ENCODE measurements at regions not wholly inside any gene's neighbourhood (a gene's known extent, or its start where the extent isn't known, plus 50 kb on each side); places are given as distances from the start of the nearest gene placed in this dataset.

DNA sequence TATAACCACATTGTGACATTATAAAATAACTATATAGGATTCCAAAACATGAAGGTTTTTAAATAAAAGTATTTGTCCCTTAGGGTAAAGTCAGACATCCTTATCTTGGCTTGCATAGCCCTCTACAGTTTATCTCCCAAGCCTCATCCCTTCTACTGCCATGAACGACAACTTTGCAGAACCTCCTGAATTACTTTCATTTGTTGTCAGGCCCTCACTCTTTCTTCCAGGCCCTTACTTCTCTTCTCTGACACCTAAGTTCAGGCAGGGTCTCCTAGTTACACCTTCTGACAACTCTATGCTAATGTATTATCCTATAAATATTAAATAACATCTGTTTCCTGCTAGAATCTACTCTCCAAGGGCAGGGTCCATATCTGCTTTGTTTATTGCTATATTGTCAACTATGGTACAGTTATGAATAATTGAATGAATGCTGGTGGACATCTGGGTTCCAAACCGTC is 115.7 kb upstream of the MDM1 start:
- TF ChIP-seq, protein P1, sequence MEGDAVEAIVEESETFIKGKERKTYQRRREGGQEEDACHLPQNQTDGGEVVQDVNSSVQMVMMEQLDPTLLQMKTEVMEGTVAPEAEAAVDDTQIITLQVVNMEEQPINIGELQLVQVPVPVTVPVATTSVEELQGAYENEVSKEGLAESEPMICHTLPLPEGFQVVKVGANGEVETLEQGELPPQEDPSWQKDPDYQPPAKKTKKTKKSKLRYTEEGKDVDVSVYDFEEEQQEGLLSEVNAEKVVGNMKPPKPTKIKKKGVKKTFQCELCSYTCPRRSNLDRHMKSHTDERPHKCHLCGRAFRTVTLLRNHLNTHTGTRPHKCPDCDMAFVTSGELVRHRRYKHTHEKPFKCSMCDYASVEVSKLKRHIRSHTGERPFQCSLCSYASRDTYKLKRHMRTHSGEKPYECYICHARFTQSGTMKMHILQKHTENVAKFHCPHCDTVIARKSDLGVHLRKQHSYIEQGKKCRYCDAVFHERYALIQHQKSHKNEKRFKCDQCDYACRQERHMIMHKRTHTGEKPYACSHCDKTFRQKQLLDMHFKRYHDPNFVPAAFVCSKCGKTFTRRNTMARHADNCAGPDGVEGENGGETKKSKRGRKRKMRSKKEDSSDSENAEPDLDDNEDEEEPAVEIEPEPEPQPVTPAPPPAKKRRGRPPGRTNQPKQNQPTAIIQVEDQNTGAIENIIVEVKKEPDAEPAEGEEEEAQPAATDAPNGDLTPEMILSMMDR (IDR thresholded peaks at IDR 0.05; ENCODE audit: insufficient read depth, low read depth, low read length) = no peak
- DNase-seq (ENCODE audit: low read depth) = no peak
- Histone ChIP-seq H3K27me3 (ENCODE audit: control insufficient read depth, insufficient read depth, low read length) (no peaks in the 10 kb centered on the region), H3K36me3 (ENCODE audit: control insufficient read depth, insufficient read depth, low read length) (no peaks in the 10 kb centered on the region), H3K4me3 (ENCODE audit: low read depth, low read length) (no peak overlapping the region)
- POLR2A ChIA-PET = interaction anchor here (0.9 kb wide), 1 partner anchor 8 kb away, joined by 3 read pairs; no protein-coding TSS in a partner anchor
- CTCF ChIA-PET = no interaction called here

DNA sequence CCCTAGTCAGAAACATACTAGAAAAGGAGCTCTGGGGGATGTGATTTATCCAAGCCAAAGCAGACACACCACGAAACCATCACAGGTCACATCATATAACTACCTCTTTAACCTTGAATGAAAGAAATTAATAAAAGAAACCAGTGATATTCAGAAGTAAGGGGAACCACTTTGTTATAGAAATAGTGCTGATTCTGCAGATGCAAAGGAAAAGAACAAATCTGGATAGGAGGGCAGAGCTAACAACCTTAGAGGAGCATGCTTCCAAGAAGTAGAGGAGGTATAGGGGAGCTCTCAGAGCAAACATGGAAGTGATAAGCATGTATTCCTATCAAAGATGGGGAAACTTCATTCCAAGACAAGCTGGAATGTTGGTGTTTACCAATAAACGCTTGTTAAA is 117.0 kb upstream of the MDM1 start:
- no peak overlapping the region for H3K4me3 ChIP-seq (ENCODE audit: low read depth, low read length)
- TF ChIP-seq, protein P1 (IDR thresholded peaks at IDR 0.05; ENCODE audit: insufficient read depth, low read depth, low read length) = no peak
- H3K27me3 ChIP-seq (ENCODE audit: control insufficient read depth, insufficient read depth, low read length) = no peaks in the 10 kb centered on the region
- DNase-seq (ENCODE audit: low read depth) = no peak
- ChIA-PET POLR2A (no interaction called here), CTCF (interaction anchor here (1.6 kb wide), 1 partner anchor 14 kb away, joined by 4 read pairs; no protein-coding TSS in a partner anchor)
- H3K36me3 ChIP-seq (ENCODE audit: control insufficient read depth, insufficient read depth, low read length) = no peaks in the 10 kb centered on the region

DNA sequence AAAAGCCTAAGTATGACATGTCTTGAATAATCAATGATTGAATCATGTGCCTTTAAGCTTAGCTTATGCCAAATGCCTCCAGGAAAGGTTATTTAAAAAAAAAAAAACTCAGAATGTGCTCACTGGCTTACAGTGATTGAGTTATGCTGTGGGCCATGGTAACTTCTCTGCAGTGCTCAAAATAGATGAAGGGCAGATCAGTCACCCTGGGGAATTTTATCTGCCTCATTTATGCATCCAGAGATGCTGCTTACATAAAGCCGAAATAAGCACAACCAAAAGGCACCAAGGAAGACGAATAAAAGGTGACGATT is 118.7 kb upstream of the MDM1 start:
- ChIA-PET CTCF (no interaction called here), POLR2A (no interaction called here)
- no peak for DNase-seq (ENCODE audit: low read depth)
- Histone ChIP-seq H3K4me3 (ENCODE audit: low read depth, low read length) (no peak overlapping the region), H3K36me3 (ENCODE audit: control insufficient read depth, insufficient read depth, low read length) (no peaks in the 10 kb centered on the region), H3K27me3 (ENCODE audit: control insufficient read depth, insufficient read depth, low read length) (no peaks in the 10 kb centered on the region)
- TF ChIP-seq, protein P1 (IDR thresholded peaks at IDR 0.05; ENCODE audit: insufficient read depth, low read depth, low read length) = no peak

DNA sequence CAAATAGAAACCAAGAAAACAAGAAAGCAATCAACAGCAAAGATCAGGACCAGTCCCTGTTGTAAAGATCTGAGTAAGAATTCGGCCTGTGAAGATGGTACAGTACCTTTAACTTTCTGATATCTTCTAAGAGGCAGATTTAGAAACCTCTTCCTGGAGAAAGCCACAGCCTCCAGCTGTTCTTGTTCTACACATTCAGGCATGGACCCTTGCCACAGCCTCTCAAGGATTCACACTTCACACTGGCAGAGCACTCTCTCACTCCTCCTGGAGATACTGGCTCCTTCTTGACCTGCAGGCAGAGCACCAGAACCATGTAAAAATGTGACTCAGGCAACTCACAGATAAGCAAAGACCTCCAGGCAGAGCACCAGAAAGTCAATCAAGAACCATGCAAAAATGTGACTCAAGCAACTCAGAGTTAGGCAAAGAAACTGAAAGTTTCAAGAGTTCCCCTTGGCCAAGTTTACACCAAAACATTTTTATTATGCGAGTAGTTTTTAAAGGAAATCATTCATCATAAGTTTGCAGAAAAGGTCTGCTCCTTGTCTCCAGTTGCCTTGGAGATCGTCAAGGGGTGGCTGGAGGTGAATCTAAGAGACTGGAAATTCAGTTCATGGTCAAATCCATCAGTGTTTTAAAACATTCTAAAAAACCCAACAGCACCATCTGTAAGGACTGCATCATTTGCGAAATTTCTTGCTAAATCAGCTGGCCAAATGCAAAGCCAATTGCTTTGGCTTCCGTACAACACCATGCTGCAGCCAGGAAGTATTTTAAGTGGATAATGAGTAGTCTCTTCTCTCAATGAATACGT is 119.3 kb upstream of the MDM1 start:
- CTCF ChIA-PET = interaction anchor here (1.2 kb wide), 1 partner anchor 25 kb away, joined by 3 read pairs; no protein-coding TSS in a partner anchor
- no peaks in the 10 kb centered on the region for H3K36me3 ChIP-seq (ENCODE audit: control insufficient read depth, insufficient read depth, low read length)
- H3K4me3 ChIP-seq (ENCODE audit: low read depth, low read length) = no peak overlapping the region
- TF ChIP-seq, protein P1 (IDR thresholded peaks at IDR 0.05; ENCODE audit: insufficient read depth, low read depth, low read length) = no peak
- no peaks in the 10 kb centered on the region for H3K27me3 ChIP-seq (ENCODE audit: control insufficient read depth, insufficient read depth, low read length)
- DNase-seq (ENCODE audit: low read depth) = peak; percentile 61
- POLR2A ChIA-PET = interaction anchor here (0.6 kb wide), 1 partner anchor 14 kb away, joined by 3 read pairs; no protein-coding TSS in a partner anchor

DNA sequence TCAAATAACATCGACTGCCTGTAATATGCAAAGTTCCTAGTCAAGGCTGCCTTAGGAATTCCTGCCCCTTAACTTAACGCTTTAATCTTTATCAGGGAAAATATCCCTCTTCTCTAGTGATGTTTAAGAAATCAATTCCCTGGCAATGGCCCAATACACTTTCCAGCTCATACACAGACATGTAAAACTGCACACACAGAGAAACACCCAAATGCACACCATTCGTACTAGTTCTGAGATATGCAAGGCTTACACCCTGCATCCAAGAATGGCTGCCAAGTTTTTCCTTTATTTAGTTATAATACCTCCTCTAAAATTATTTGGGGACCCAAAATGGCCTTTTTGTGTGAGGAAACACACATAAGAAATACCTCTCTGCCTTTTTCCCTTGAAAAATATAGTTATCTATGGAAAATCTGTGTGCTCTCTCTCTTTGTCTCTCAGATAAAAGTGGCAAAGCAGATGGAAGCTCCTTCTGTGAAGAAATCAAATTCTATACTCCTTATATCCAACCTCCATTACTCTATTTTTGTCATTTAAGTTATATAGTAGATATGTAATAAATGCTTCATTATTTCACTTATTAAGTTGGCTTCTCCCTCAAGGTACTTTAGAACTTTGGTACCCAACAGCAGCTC is 120.0 kb upstream of the MDM1 start:
- Histone ChIP-seq H3K36me3 (ENCODE audit: control insufficient read depth, insufficient read depth, low read length) (no peaks in the 10 kb centered on the region), H3K27me3 (ENCODE audit: control insufficient read depth, insufficient read depth, low read length) (no peaks in the 10 kb centered on the region), H3K4me3 (ENCODE audit: low read depth, low read length) (no peak overlapping the region)
- POLR2A ChIA-PET = interaction anchor here (0.6 kb wide), 1 partner anchor 13 kb away, joined by 3 read pairs; no protein-coding TSS in a partner anchor
- CTCF ChIA-PET = interaction anchor here (1.2 kb wide), 1 partner anchor 24 kb away, joined by 3 read pairs; no protein-coding TSS in a partner anchor
- TF ChIP-seq, protein P1 (IDR thresholded peaks at IDR 0.05; ENCODE audit: insufficient read depth, low read depth, low read length) = no peak
- no peak for DNase-seq (ENCODE audit: low read depth)
